Mesothelial cell of epicardium (in vitro differentiated cells): ENCODE measurements at regions not wholly inside any gene's neighbourhood (a gene's known extent, or its start where the extent isn't known, plus 50 kb on each side); places are given as distances from the start of the nearest gene placed in this dataset.

Experiments
- DNase-seq, 2 experiments: peaks; one replicate each; pipeline ENCODE4 v3.0.0; 2021; ENCODE audit warnings: low spot score in 2 of 2; ENCODE audit not compliant: unreplicated experiment in 2 of 2
- H3K27ac Mint-ChIP-seq: 2 replicates; pipeline ENCODE4 v1.8.0; 2021; ENCODE audit warnings: mixed read lengths
- H3K27me3 Mint-ChIP-seq: 2 replicates; pipeline ENCODE4 v1.8.0; 2021; ENCODE audit warnings: low read depth, mixed read lengths
- H3K36me3 Mint-ChIP-seq: 2 replicates; pipeline ENCODE4 v1.8.0; 2021; ENCODE audit warnings: mixed read lengths
- H3K4me1 Mint-ChIP-seq: 2 replicates; pipeline ENCODE4 v1.8.0; 2021; ENCODE audit warnings: mixed read lengths
- H3K4me3 Mint-ChIP-seq: 2 replicates; pipeline ENCODE4 v1.8.0; 2021; ENCODE audit warnings: mild to moderate bottlenecking, moderate library complexity, mixed read lengths
- H3K9me3 Mint-ChIP-seq: 2 replicates; pipeline ENCODE4 v1.8.0; 2021; ENCODE audit warnings: mixed read lengths
- TF ChIP-seq, protein P1 (sequence below): fragments of 200-600 bp; sonication (generic); IDR thresholded peaks from one replicate; pipeline ENCODE4 v1.5.0; 2021; ENCODE audit warnings: antibody characterized with exemption; ENCODE audit not compliant: unreplicated experiment

DNA sequence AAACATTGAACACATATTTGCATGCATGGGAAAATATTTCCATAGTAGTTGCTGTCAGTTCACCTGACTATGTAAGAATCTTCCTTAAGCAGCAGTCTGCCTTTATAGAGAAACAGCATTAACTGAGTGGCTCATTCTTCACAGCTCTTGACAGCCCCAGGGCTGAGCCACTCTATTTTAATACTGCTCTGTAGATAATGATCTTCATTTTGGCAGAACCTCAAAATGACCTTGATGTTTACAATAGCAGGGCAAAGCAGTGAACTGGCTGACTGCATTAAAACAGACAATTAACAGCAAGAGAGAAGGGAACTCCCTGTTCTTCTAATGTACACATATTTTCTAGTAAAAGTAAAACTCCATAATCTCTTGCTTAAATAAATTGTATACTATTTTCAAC, 580.6 kb upstream of the SOX11 start:
- TF ChIP-seq, protein P1, sequence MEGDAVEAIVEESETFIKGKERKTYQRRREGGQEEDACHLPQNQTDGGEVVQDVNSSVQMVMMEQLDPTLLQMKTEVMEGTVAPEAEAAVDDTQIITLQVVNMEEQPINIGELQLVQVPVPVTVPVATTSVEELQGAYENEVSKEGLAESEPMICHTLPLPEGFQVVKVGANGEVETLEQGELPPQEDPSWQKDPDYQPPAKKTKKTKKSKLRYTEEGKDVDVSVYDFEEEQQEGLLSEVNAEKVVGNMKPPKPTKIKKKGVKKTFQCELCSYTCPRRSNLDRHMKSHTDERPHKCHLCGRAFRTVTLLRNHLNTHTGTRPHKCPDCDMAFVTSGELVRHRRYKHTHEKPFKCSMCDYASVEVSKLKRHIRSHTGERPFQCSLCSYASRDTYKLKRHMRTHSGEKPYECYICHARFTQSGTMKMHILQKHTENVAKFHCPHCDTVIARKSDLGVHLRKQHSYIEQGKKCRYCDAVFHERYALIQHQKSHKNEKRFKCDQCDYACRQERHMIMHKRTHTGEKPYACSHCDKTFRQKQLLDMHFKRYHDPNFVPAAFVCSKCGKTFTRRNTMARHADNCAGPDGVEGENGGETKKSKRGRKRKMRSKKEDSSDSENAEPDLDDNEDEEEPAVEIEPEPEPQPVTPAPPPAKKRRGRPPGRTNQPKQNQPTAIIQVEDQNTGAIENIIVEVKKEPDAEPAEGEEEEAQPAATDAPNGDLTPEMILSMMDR, result no peak
- peaks cover 23% of the 10 kb centered on the region for H3K36me3 Mint-ChIP-seq
- no peak for DNase-seq

DNA sequence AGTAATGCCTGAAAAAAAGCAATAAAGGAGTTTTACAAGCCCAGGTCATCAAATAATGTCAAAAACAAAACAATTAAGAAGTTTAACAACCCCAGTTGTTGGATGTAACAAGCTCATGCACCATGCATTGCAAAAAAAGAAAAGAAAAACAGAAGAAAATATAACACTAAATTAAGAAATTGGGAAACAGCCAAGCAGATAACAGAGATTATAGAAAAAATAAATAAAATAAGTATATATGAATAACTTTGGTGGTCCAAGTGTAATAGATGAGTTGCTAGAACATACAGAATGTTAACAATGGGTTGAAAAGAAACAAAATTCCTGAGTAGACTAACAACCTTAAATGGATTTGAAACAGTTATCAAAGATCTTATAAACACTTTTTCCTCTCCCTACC, 573.1 kb upstream of the SOX11 start:
- peaks cover 1% of the 10 kb centered on the region for H3K27me3 Mint-ChIP-seq
- H3K9me3 Mint-ChIP-seq, result peaks cover 23% of the 10 kb centered on the region
- no peak overlapping the region for H3K4me3 Mint-ChIP-seq
- peaks cover 33% of the 10 kb centered on the region for H3K4me1 Mint-ChIP-seq
- no peak overlapping the region for H3K27ac Mint-ChIP-seq
- DNase-seq, result no peak
- H3K36me3 Mint-ChIP-seq, result peaks cover 7% of the 10 kb centered on the region
- TF ChIP-seq, protein P1, result no peak

More for the DNA sequence above, 580.6 kb upstream of the SOX11 start:
- H3K27ac Mint-ChIP-seq, result peak overlapping the region; percentile 71
- no peaks in the 10 kb centered on the region for H3K27me3 Mint-ChIP-seq
- no peak overlapping the region for H3K4me3 Mint-ChIP-seq
- peaks cover 17% of the 10 kb centered on the region for H3K4me1 Mint-ChIP-seq
- H3K9me3 Mint-ChIP-seq, result peaks cover 47% of the 10 kb centered on the region

DNA sequence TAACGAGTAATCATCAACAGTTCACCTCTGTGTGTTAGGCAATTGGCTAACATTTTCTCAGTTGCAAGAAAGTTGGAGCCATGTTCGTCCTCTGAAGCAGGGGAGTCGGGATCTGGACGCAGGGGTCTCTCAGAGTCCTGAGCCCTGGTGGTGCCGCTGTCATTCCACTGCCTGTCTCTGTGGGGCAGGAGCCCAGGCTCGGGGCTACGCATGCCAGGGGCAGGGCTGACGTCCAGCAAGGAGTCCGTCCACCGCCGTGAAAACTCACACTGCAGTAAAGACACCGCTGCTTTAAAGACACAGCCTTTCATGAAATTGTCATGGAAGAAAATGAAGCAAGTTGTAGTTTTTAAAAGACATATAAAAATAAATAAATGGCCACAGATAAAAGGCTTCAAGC, 571.1 kb upstream of the SOX11 start:
- TF ChIP-seq, protein P1, result no peak
- Mint-ChIP-seq H3K4me3 (no peak overlapping the region), H3K27ac (no peak overlapping the region), H3K36me3 (no peaks in the 10 kb centered on the region), H3K27me3 (peaks cover 1% of the 10 kb centered on the region), H3K4me1 (peaks cover 34% of the 10 kb centered on the region), H3K9me3 (peaks cover 11% of the 10 kb centered on the region)
- no peak for DNase-seq

DNA sequence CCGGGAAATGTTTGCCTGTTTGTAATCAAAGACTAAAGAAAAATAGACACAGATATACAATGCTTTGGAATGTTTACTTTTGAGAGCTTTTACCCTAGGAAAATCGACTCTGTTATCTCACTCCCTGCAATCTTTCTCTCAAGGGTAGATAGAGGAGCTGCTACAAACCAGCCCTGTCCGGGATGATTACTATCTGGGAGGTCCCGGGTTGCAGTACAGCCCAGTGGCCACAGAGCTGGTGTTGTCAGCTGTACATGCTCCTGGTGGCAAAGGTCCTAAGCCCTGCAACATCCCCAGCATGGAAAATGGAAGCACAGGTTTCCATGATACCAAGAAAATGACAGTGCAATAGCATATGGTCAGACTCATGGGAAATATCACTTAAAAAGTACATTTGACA, 570.5 kb upstream of the SOX11 start:
- Mint-ChIP-seq H3K9me3 (peaks cover 8% of the 10 kb centered on the region), H3K36me3 (no peaks in the 10 kb centered on the region), H3K4me1 (peaks cover 34% of the 10 kb centered on the region), H3K4me3 (no peak overlapping the region), H3K27me3 (peaks cover 1% of the 10 kb centered on the region), H3K27ac (no peak overlapping the region)
- DNase-seq, result no peak
- TF ChIP-seq, protein P1, result no peak

DNA sequence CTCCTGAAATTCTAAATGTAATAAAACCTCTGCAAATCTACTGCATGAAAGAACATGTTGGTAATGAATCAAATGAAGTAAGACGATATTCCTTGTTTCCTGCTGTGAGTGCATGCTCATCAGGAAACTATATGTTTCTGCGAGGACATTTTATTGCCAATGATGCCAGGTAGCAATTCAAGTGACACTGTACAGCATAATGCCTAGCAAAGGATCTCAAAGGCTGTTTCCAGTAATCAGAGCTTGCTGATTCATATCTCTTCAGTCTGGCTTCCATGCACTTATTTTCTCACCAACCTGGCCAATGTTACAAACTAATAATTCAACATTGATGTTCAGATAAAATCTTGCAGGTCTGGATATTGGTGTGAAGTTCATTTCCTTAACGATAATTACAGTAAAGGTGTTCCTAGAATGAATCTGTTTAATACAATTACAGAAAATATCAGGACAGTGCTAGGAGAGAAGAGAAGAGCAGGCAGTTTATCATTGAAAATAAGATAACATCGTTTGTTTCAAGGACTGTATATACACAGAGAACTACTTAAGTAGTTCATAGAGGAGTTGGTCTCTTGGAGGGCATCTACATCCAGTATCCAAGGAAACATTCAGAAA, 568.5 kb upstream of the SOX11 start:
- H3K9me3 Mint-ChIP-seq, result no peaks in the 10 kb centered on the region
- no peak overlapping the region for H3K27ac Mint-ChIP-seq
- no peak overlapping the region for H3K4me3 Mint-ChIP-seq
- DNase-seq, result no peak
- H3K27me3 Mint-ChIP-seq, result peaks cover 1% of the 10 kb centered on the region
- H3K36me3 Mint-ChIP-seq, result no peaks in the 10 kb centered on the region
- H3K4me1 Mint-ChIP-seq, result peaks cover 34% of the 10 kb centered on the region
- TF ChIP-seq, protein P1, result no peak
